ENCODE measurements at regions not wholly inside any gene's neighbourhood (a gene's known extent, or its start where the extent isn't known, plus 50 kb on each side); places are given as distances from the start of the nearest gene placed in this dataset.
"Not testable (repeated sequence)": the region's sequence is repeated elsewhere in the genome, so short reads cannot be mapped to it uniquely, and the experiment has no call there.

DNA sequence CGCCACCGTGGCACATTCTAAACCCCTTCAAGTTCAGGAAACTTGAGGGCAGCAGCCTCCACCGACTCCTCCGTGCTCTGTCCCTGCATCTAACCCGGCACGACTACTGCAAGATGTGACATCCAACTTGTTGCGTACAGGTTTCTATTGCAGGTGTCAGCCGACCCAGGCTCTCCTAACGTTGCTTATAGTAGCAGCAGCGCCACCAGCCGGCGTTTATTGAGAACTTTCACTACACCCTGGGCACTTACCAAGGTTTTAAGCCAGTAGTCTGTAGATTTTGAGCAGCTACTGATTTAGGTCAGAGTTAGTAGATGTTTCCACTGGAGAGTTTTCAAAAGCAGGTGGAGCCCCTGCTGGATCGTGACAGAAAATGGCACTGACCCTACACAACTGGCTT is 200.6 kb upstream of the PRKX start:
- dilution Hi-C loops (cut with HindIII; ENCODE audit: low sequenced_read_pairs, unreplicated experiment), result not testable (repeated sequence)

GRCh38 chrX:3911012-3911411 is 197.6 kb upstream of the PRKX start:
- H2AK5ac ChIP-seq (ENCODE audit: low read depth, low read length); H2AK9ac ChIP-seq (replicated peaks; ENCODE audit: low read depth, low read length, poor library complexity); H3K18ac ChIP-seq (ENCODE audit: low read depth, low read length); BruUV-seq (replicated peaks); DNase-seq; H3K56ac ChIP-seq (ENCODE audit: extremely low read depth, insufficient read depth, low read length); dilution Hi-C loops (cut with HindIII; ENCODE audit: low sequenced_read_pairs, unreplicated experiment); H2AFZ ChIP-seq (replicated peaks; ENCODE audit: low read length, poor library complexity); H3K36me3 ChIP-seq (ENCODE audit: control insufficient read depth, insufficient read depth, low read length); H3K27me3 ChIP-seq (ENCODE audit: control insufficient read depth, insufficient read depth, low read length); H2BK15ac ChIP-seq (ENCODE audit: low read depth, low read length); H4K5ac ChIP-seq (ENCODE audit: low read depth, low read length); H3K14ac ChIP-seq (replicated peaks; ENCODE audit: low read depth, low read length); CTCF ChIA-PET; H3K9ac ChIP-seq (ENCODE audit: low read depth, low read length); H2BK20ac ChIP-seq (ENCODE audit: low read depth, low read length); H3K79me1 ChIP-seq (ENCODE audit: low read depth in 1 of 2, low read length in 2 of 2); H3K4me2 ChIP-seq (ENCODE audit: low read depth, low read length); H3K9me1 ChIP-seq (ENCODE audit: insufficient read depth, low read length); POLR2A ChIA-PET (ENCODE audit: unreplicated experiment); H2BK120ac ChIP-seq (ENCODE audit: low read depth, low read length); H3K23ac ChIP-seq (ENCODE audit: low read depth, low read length); H4K20me1 ChIP-seq (ENCODE audit: insufficient read depth, low read length); H2BK5ac ChIP-seq (ENCODE audit: low read depth, low read length, poor library complexity, severe bottlenecking); H4K91ac ChIP-seq (ENCODE audit: insufficient read depth, low read depth, low read length); H3K4ac ChIP-seq (ENCODE audit: low read depth, low read length); H3K9me3 ChIP-seq (ENCODE audit: control insufficient read depth, insufficient read depth, low read length); H3K4me3 ChIP-seq (ENCODE audit: insufficient read depth, low read depth, low read length); H3K4me1 ChIP-seq (ENCODE audit: control insufficient read depth, insufficient read depth, low read length); H3K27ac ChIP-seq (ENCODE audit: insufficient read depth, low read length); in situ Hi-C loops (cut with MboI; ENCODE audit: low sequenced_read_pairs); H4K8ac ChIP-seq (ENCODE audit: low read depth in 2 of 2, low read length in 2 of 2); intact Hi-C loops (cut with micrococcal nuclease); ATAC-seq (ENCODE audit: low read depth): not testable (repeated sequence)
- WGBS, 2 experiments (ENCODE audit: extremely low coverage in 2 of 2, insufficient read length in 1 of 2), result no CpG with 5 or more reads among the region's 6 CpGs

More for the DNA sequence above, 200.6 kb upstream of the PRKX start:
- H3K14ac ChIP-seq (replicated peaks; ENCODE audit: low read depth, low read length); H3K27me3 ChIP-seq (ENCODE audit: control insufficient read depth, insufficient read depth, low read length); H3K4me1 ChIP-seq (ENCODE audit: control insufficient read depth, insufficient read depth, low read length); H3K36me3 ChIP-seq (ENCODE audit: control insufficient read depth, insufficient read depth, low read length); H4K8ac ChIP-seq (ENCODE audit: low read depth in 2 of 2, low read length in 2 of 2); BruUV-seq (replicated peaks); H2AK9ac ChIP-seq (replicated peaks; ENCODE audit: low read depth, low read length, poor library complexity); CTCF ChIA-PET; H2AFZ ChIP-seq (replicated peaks; ENCODE audit: low read length, poor library complexity); H2BK20ac ChIP-seq (ENCODE audit: low read depth, low read length); H2BK5ac ChIP-seq (ENCODE audit: low read depth, low read length, poor library complexity, severe bottlenecking); in situ Hi-C loops (cut with MboI; ENCODE audit: low sequenced_read_pairs); H3K4me2 ChIP-seq (ENCODE audit: low read depth, low read length); H4K91ac ChIP-seq (ENCODE audit: insufficient read depth, low read depth, low read length); H3K56ac ChIP-seq (ENCODE audit: extremely low read depth, insufficient read depth, low read length); H4K20me1 ChIP-seq (ENCODE audit: insufficient read depth, low read length); ATAC-seq (ENCODE audit: low read depth); H3K9me3 ChIP-seq (ENCODE audit: control insufficient read depth, insufficient read depth, low read length); H3K27ac ChIP-seq (ENCODE audit: insufficient read depth, low read length); POLR2A ChIA-PET (ENCODE audit: unreplicated experiment); H3K18ac ChIP-seq (ENCODE audit: low read depth, low read length); DNase-seq; H3K9ac ChIP-seq (ENCODE audit: low read depth, low read length); H3K9me1 ChIP-seq (ENCODE audit: insufficient read depth, low read length); H3K79me1 ChIP-seq (ENCODE audit: low read depth in 1 of 2, low read length in 2 of 2); H3K23ac ChIP-seq (ENCODE audit: low read depth, low read length); H3K4me3 ChIP-seq (ENCODE audit: insufficient read depth, low read depth, low read length); H2BK15ac ChIP-seq (ENCODE audit: low read depth, low read length); H2BK120ac ChIP-seq (ENCODE audit: low read depth, low read length); H3K4ac ChIP-seq (ENCODE audit: low read depth, low read length); H2AK5ac ChIP-seq (ENCODE audit: low read depth, low read length); H4K5ac ChIP-seq (ENCODE audit: low read depth, low read length); intact Hi-C loops (cut with micrococcal nuclease): not testable (repeated sequence)
- no CpG with 5 or more reads among the region's 13 CpGs for WGBS, 2 experiments (ENCODE audit: extremely low coverage in 2 of 2, insufficient read length in 1 of 2)

All from IMR-90 (cell line).